IPS-18c (cell line): ENCODE measurements at regions not wholly inside any gene's neighbourhood (a gene's known extent, or its start where the extent isn't known, plus 50 kb on each side); places are given as distances from the start of the nearest gene placed in this dataset.
"Not testable (repeated sequence)": the region's sequence is repeated elsewhere in the genome, so short reads cannot be mapped to it uniquely, and the experiment has no call there.

ENCODE experiments used
- H3K4me3 ChIP-seq: 2 replicates; pipeline ENCODE4 v1.7.0; 2013; ENCODE audit warnings: low read depth, mild to moderate bottlenecking, low read length, moderate library complexity; ENCODE audit not compliant: insufficient read depth
- H3K9me3 ChIP-seq: one replicate; pipeline ENCODE4 v1.6.1; 2013; ENCODE audit warnings: mild to moderate bottlenecking, low read length, moderate library complexity; ENCODE audit not compliant: control insufficient read depth, insufficient read depth

DNA sequence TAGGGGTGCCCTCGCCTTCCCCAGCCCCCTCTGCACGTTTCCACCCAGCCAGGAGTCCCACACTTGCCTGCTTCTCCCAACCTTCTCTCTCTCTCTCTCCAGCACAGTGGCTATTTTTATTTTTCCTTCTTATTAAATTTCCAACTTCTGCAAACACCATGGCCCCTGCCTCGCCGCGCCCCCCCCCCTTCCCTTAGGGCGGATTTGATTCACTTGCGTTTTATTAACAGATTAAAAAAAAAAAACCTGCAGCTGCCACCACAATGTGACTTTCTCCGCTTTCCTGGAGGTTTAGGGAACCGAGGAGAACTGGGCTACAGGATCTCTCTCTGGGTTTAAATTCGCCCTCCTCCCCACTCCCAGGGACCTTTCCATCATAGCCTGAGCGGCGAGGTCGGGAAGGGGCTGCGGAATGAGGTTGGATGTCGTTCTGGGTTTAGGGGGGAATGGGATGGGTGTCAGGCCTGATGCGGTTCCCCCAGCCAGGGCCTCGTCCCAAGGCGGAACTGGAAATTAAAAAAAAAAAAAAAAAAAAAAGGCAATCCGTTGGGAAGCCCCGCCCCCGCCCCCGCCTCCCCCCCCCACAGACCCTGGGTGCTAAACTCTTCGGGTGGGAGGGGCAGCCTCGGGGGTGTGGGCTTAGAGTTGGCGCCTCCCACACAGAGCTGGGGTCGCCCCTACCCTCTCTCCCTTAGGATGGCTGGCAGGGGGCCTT, 87.3 kb upstream of the ADGRL1 start:
- H3K4me3 ChIP-seq: peak overlapping the region; percentile 38; the same call in 1 of the 2 replicates
- H3K9me3 ChIP-seq: not testable (repeated sequence)

DNA sequence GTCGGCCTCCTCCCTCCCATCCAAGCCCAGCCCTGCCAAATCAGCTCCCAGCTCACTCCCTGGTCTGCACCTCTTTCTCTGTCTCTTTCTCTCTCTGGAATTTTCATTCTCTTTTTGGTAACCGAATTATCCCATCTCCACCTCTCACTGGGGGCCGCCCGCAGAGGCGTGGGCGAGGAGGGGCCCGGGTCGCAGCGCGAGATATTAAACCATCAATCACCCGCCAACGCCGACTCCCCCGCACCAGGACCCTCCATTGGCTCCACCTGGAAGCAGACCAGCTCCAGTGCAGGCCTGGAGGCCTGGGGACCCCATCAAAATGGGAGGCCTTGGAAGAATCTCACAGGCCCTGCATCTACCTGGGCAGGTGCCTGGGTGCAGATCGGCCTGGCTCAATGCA, 83.8 kb upstream of the ADGRL1 start:
- H3K9me3 ChIP-seq, H3K4me3 ChIP-seq: not testable (repeated sequence)

DNA sequence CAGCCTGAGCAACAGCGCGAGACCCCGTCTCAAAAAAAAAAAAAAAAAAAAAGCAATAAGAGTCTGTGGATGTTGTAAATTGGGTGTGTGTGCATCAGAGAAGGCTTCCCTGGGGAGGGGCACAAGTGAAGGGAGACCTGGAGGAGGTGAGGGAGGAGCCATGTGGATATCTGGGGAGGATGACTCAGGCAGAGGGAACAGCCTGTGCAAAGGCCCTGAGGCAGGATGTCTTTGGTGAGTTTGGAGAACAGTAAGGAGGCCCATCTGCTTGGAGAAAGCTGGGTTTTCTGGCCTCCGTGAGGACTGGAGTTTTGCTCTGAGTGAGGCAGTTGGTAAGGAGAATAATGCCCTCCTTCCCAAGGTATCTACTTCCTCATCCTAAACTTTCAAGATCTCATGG, 81.9 kb upstream of the ADGRL1 start:
- H3K4me3 ChIP-seq, H3K9me3 ChIP-seq: not testable (repeated sequence)

- not testable (repeated sequence) for H3K9me3 ChIP-seq, H3K4me3 ChIP-seq
Observed at GRCh38 chr19:14286594-14286993, 80.6 kb upstream of the ADGRL1 start.

DNA sequence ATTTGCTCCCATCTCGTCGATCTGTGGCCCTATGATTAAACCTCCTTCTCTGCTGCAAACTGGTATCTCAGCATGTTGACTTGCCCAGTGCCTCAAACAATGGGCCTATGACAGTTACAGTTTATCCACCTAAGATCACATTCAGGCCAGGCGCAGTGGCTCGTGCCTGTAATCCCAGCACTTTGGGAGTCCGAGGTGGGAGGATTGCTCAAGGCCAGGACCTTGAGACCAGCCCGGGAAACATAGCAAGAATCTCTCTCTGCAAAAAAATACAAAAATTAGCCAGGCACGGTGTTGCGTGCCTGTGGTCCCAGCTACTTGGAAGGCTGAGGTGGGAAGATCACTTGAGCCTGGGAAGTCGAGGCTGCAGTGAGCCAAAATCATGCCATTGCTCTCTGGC, 79.8 kb upstream of the ADGRL1 start:
- H3K4me3 ChIP-seq, H3K9me3 ChIP-seq: not testable (repeated sequence)

GRCh38 chr19:14283813-14284520, 78.0 kb upstream of the ADGRL1 start:
- H3K9me3 ChIP-seq, H3K4me3 ChIP-seq: not testable (repeated sequence)

DNA sequence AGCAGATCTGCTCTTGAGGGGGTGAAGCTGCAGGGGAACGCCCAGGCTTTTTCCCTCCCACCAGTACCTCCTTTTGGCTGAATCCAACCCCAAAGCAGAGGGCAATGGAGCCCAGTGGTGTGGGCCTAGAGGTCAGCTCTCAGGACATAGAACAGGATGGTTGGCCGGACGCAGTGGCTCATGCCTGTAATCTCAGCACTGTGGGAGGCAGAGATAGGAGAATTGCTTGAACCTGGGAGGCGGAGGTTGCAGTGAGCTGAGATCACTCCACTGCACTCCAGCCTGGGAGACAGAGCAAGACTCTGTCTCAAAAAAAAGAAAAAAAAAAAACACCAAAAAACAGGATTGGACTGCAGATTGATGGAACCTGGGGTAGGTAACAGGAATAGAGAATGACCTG, 73.3 kb upstream of the ADGRL1 start:
- H3K9me3 ChIP-seq, H3K4me3 ChIP-seq: not testable (repeated sequence)

- H3K9me3 ChIP-seq: peaks cover 6% of the 10 kb centered on the region
Observed at GRCh38 chr19:14277608-14278007, 71.6 kb upstream of the ADGRL1 start.

DNA sequence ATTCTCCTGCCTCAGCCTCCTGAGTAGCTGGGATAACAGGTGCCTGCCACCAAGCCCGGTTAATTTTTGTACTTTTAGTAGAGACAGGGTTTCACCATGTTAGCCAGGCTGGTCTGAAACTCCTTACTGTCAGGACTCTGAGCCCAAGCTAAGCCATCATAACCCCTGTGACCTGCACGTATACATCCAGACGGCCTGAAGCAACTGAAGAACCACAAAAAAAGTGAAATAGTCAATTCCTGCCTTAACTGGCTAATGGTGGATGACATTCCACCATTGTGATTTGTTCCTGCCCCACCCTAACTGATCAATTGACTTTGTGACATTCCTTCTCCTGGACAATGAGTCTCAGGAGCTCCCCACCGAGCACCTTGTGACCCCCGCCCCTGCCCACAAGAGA, 69.9 kb upstream of the ADGRL1 start:
- H3K9me3 ChIP-seq, H3K4me3 ChIP-seq: not testable (repeated sequence)

More at GRCh38 chr19:14277608-14278007, 71.6 kb upstream of the ADGRL1 start:
- H3K4me3 ChIP-seq: no peak overlapping the region

DNA sequence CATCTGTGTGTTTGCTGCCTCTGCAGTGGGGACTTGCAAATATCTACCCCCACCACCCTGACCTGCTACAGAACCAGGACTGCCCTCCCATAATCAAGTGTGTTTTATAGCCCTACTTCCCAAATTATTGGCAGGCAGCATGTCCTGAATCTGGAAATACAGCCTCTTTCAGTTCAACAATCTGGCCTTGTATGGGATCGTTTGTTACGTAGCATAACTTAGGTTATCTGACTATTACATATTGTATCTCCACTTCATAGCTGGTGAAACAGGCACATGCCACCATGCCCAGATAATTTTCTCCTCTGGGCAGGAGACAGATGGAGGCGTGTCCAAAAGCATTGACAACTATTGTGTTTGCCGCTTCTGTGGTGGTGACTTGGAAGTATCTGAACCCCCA, 66.7 kb upstream of the ADGRL1 start:
- peaks cover 6% of the 10 kb centered on the region for H3K9me3 ChIP-seq
- H3K4me3 ChIP-seq: no peak overlapping the region

- Histone ChIP-seq H3K9me3 (peaks cover 6% of the 10 kb centered on the region), H3K4me3 (no peak overlapping the region)
Observed at GRCh38 chr19:14271840-14272239, 65.9 kb upstream of the ADGRL1 start.

GRCh38 chr19:14270557-14270956, 64.6 kb upstream of the ADGRL1 start:
- not testable (repeated sequence) for H3K4me3 ChIP-seq, H3K9me3 ChIP-seq

GRCh38 chr19:14267224-14267741, 61.3 kb upstream of the ADGRL1 start:
- no peak overlapping the region for H3K4me3 ChIP-seq
- H3K9me3 ChIP-seq: no peaks in the 10 kb centered on the region

- peak overlapping the region; percentile 45 for H3K4me3 ChIP-seq
- H3K9me3 ChIP-seq: not testable (repeated sequence)
Observed at GRCh38 chr19:14266208-14266607, 60.2 kb upstream of the ADGRL1 start.

GRCh38 chr19:14265290-14266036, 59.5 kb upstream of the ADGRL1 start:
- Histone ChIP-seq H3K4me3 (peak overlapping the region; percentile 45), H3K9me3 (no peaks in the 10 kb centered on the region)

- H3K4me3 ChIP-seq: not testable (repeated sequence)
Observed at GRCh38 chr19:14255902-14256649, 50.1 kb upstream of the ADGRL1 start.

More at GRCh38 chr19:14255902-14256649, 50.1 kb upstream of the ADGRL1 start:
- H3K9me3 ChIP-seq: not testable (repeated sequence)
